ENCODE measurements at regions not wholly inside any gene's neighbourhood (a gene's known extent, or its start where the extent isn't known, plus 50 kb on each side); places are given as distances from the start of the nearest gene placed in this dataset.

DNA sequence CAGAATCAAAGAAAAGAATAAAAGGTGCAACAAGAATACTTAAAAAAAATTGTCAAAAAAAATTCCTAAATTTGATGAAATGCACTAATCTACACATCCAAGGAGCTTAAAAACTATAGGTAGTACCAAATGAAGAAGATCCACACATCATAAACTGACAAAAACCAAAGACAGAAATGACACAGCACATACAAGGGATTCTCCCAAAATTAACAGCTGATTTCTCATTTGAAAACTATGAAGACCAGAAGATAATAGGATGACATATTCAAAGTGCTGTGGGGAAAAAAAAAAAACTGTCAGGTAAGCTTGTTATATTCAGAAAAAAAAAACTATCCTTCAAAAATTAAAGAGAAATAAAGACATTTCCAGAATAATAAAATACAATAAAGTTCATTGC, 618.2 kb downstream of the TNS3 start:
- H3K4me3 ChIP-seq (ENCODE audit: low read length): no peak overlapping the region
- TF ChIP-seq CTCF (conservative IDR thresholded peaks at IDR 0.05; ENCODE audit: low read depth, low read length): no peak
- DNase-seq (ENCODE audit: low read depth): no peak

- no peak overlapping the region for H3K4me3 ChIP-seq (ENCODE audit: low read length)
- no peak for DNase-seq (ENCODE audit: low read depth)
- no peak for TF ChIP-seq CTCF (conservative IDR thresholded peaks at IDR 0.05; ENCODE audit: low read depth, low read length)
Observed at GRCh38 chr7:46960970-46961369, 620.9 kb downstream of the TNS3 start.

DNA sequence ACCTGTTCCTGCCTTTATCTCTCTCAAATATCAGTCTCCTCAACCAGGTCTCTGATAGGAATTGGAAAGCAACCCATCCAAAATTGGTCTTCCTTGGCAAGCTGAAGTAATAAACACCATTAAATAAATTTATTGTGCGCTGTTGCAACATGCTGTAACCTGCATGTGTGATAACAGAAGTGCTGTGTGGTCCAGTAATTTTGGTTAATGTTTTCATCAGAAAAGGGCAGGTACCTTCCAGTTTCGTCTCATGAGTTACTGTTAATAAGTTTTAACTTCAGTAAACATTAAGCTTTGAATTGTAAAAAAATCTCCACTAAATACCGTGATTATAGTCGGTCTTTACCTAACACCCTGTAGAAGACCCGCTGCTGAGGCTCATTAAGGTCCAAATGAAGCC, 624.7 kb downstream of the TNS3 start:
- H3K4me3 ChIP-seq (ENCODE audit: low read length): no peak overlapping the region
- no peak for TF ChIP-seq CTCF (conservative IDR thresholded peaks at IDR 0.05; ENCODE audit: low read depth, low read length)
- DNase-seq (ENCODE audit: low read depth): no peak

DNA sequence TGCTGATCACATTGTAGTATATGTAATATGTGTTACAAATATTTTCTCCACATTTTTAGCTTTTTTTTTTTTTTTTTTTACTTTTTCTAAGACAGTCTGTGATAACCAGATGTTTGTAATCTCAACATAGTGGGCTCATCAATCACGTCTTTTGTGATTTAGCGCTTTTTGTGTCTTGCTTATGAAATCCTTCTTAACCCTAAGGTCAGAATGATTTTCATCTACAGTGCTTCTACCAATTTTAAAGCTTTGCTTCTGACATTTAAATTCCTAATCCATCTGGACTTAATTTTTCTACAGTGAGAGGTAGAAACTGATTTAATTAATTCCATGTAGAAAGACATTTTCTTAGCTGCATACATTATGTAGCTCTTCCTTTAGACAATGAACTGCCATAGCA, 626.4 kb downstream of the TNS3 start:
- no peak for TF ChIP-seq CTCF (conservative IDR thresholded peaks at IDR 0.05; ENCODE audit: low read depth, low read length)
- no peak overlapping the region for H3K4me3 ChIP-seq (ENCODE audit: low read length)
- DNase-seq (ENCODE audit: low read depth): no peak

DNA sequence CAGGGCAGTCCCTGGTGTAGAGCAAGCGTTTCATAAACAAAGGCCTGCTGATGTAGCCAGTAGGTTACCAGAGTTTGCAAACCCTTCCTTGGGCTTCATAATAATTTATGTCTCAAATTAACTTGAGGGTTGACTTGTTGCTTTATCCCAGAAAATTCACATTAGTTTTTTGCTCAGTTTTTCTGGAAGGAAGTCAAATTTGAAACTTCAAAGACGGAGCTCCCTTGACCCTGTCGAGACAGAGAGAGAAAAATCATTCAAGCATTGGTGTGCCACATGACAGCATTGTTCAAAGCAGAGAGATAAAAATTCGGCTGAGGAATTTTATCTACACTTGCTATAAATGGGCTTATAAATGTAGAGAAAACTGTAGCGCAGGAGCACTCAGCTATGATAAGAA, 627.7 kb downstream of the TNS3 start:
- no peak overlapping the region for H3K4me3 ChIP-seq (ENCODE audit: low read length)
- TF ChIP-seq CTCF (conservative IDR thresholded peaks at IDR 0.05; ENCODE audit: low read depth, low read length): no peak
- DNase-seq (ENCODE audit: low read depth): no peak

GRCh38 chr7:46953008-46953407, 628.9 kb downstream of the TNS3 start:
- TF ChIP-seq CTCF (conservative IDR thresholded peaks at IDR 0.05; ENCODE audit: low read depth, low read length): no peak
- DNase-seq (ENCODE audit: low read depth): no peak
- H3K4me3 ChIP-seq (ENCODE audit: low read length): no peak overlapping the region

- peak; percentile 2 for TF ChIP-seq CTCF (conservative IDR thresholded peaks at IDR 0.05; ENCODE audit: low read depth, low read length)
- no peak overlapping the region for H3K4me3 ChIP-seq (ENCODE audit: low read length)
- no peak for DNase-seq (ENCODE audit: low read depth)
Observed at GRCh38 chr7:46949270-46949931, 632.5 kb downstream of the TNS3 start.

Data from retinal pigment epithelial cell (primary cell).